GM23338 (cell line): ENCODE measurements at regions not wholly inside any gene's neighbourhood (a gene's known extent, or its start where the extent isn't known, plus 50 kb on each side); places are given as distances from the start of the nearest gene placed in this dataset.

ENCODE experiments used
- ATAC-seq: fragments of 200-7000 bp; cut with Tn5 transposase; 3 replicates; pipeline ENCODE4 v1.9.1; 2020
- DNase-seq: peaks from one replicate; pipeline ENCODE4 v3.0.0-alpha.2; 2015; ENCODE audit warnings: low spot score
- H2AFZ ChIP-seq: fragments of 200-600 bp; sonication (generic); 2 replicates; pipeline ENCODE4 v1.8.0; 2016; ENCODE audit warnings: antibody characterized with exemption, mild to moderate bottlenecking, moderate library complexity
- H3F3A ChIP-seq: fragments of 200-600 bp; sonication (generic); replicated peaks from 2 replicates; pipeline ENCODE4 v1.8.0; 2017; ENCODE audit warnings: antibody characterized with exemption, mixed run types, low read depth
- H3K27ac ChIP-seq: fragments of 200-600 bp; sonication (generic); 2 replicates; pipeline ENCODE4 v1.6.1; 2016; ENCODE audit warnings: low read depth
- H3K27me3 ChIP-seq: fragments of 200-600 bp; sonication (generic); 2 replicates; pipeline ENCODE4 v1.8.0; 2016; ENCODE audit warnings: mild to moderate bottlenecking, mixed run types, moderate library complexity; ENCODE audit not compliant: insufficient read depth
- H3K36me3 ChIP-seq: fragments of 200-600 bp; sonication (generic); 2 replicates; pipeline ENCODE4 v1.8.0; 2016; ENCODE audit warnings: mild to moderate bottlenecking; ENCODE audit not compliant: insufficient read depth
- H3K4me1 ChIP-seq: fragments of 200-600 bp; sonication (generic); 2 replicates; pipeline ENCODE4 v1.8.0; 2016; ENCODE audit warnings: mild to moderate bottlenecking, moderate library complexity; ENCODE audit not compliant: insufficient read depth
- H3K4me2 ChIP-seq: fragments of 200-600 bp; sonication (generic); 2 replicates; pipeline ENCODE4 v1.7.1; 2017; ENCODE audit warnings: mixed run types
- H3K4me3 ChIP-seq: fragments of 200-600 bp; sonication (generic); 2 replicates; pipeline ENCODE4 v1.6.1; 2016; ENCODE audit warnings: mixed run types
- H3K79me2 ChIP-seq: fragments of 200-600 bp; sonication (generic); replicated peaks from 2 replicates; pipeline ENCODE4 v1.8.0; 2017; ENCODE audit warnings: mild to moderate bottlenecking; ENCODE audit not compliant: insufficient read depth
- H3K9me2 ChIP-seq: fragments of 200-600 bp; sonication (generic); 2 replicates; pipeline ENCODE4 v1.8.0; 2017; ENCODE audit not compliant: insufficient read depth
- H4K20me1 ChIP-seq: fragments of 200-600 bp; sonication (generic); replicated peaks from 2 replicates; pipeline ENCODE4 v1.8.0; 2017; ENCODE audit warnings: mild to moderate bottlenecking; ENCODE audit not compliant: insufficient read depth
- H3K27ac Mint-ChIP-seq: 2 replicates; pipeline ENCODE4 v1.8.0; 2020; ENCODE audit warnings: inconsistent platforms, mild to moderate bottlenecking, moderate library complexity, mixed read lengths
- H3K27me3 Mint-ChIP-seq: 3 replicates; pipeline ENCODE4 v1.8.0; 2022; ENCODE audit warnings: low read depth, mild to moderate bottlenecking, moderate library complexity, mixed read lengths, inconsistent platforms; ENCODE audit not compliant: insufficient read depth, poor library complexity
- H3K36me3 Mint-ChIP-seq: 3 replicates; pipeline ENCODE4 v1.8.0; 2021; ENCODE audit warnings: low read depth, mild to moderate bottlenecking, inconsistent platforms, moderate library complexity, mixed read lengths
- H3K4me1 Mint-ChIP-seq: 3 replicates; pipeline ENCODE4 v1.8.0; 2020; ENCODE audit warnings: mild to moderate bottlenecking, inconsistent platforms, mixed read lengths
- H3K4me3 Mint-ChIP-seq: 3 replicates; pipeline ENCODE4 v1.8.0; 2021; ENCODE audit warnings: moderate library complexity, mild to moderate bottlenecking, inconsistent platforms, mixed read lengths
- H3K9me3 Mint-ChIP-seq: 3 replicates; pipeline ENCODE4 v1.8.0; 2020; ENCODE audit warnings: moderate library complexity, mild to moderate bottlenecking, inconsistent platforms, mixed read lengths
- EZH2 ChIP-seq: fragments of 200-600 bp; sonication (generic); IDR thresholded peaks from one replicate; pipeline ENCODE4 v1.8.0; 2017; ENCODE audit warnings: antibody characterized with exemption, mild to moderate bottlenecking, low read depth; ENCODE audit not compliant: unreplicated experiment
- EZH2phosphoT487 ChIP-seq: fragments of 200-600 bp; sonication (generic); IDR thresholded peaks from one replicate; pipeline ENCODE4 v1.8.1; 2018; ENCODE audit warnings: antibody characterized with exemption; ENCODE audit not compliant: unreplicated experiment
- STAT1 ChIP-seq: IDR thresholded peaks from one replicate; pipeline ENCODE4 v1.6.1; 2016; ENCODE audit warnings: antibody characterized with exemption; ENCODE audit not compliant: unreplicated experiment
- ZNF462 ChIP-seq: fragments of 250-450 bp; sonication (Bioruptor Pico); IDR thresholded peaks from 2 replicates; pipeline ENCODE4 v1.5.0; 2020; ENCODE audit warnings: mild to moderate bottlenecking, moderate library complexity

DNA sequence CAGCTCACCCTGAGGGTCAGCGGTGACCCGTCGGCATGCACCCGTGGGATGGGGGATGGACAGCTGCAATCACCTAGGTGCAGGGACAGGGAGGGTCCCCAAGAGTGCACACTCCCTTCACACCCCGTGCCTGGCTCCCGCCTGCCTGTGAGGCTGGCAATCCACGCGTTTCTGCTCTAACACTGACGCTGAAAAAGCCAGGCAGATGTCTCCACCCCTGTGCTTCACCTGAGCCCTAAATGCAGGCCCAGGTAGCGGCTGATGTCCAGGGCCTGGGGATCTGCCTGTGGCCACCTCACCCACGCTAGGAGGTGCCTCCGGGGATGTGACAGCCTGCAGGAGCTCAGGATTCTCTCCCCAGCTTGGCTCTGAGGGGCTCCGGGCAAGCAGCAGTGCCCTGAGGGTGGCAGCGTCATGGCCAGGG is 212.0 kb upstream of the SALL3 start (continued):
- TF ChIP-seq ZNF462 (CRISPR knock-in tag), result no peak

DNA sequence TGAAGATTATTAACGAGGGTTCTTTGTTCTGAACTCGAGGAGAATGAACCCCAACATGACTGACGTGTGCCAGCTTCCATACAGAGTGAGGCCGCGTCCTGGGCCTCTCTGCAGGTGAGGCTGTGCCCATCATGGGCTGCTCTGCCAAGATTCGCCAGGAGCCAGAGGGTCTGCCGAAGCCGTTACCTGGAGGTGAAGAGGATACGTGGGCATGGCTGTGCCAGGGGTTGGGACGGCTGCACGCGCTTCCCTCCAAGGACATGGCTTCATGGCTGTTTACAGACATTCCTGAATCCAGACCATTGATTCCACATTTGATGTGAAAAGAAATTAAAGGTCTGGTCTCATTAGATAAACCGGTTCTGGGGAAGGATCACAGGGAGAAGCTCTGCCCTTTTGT is 211.4 kb upstream of the SALL3 start:
- Histone ChIP-seq H3K4me2 (no peak overlapping the region), H3K9me2 (no peaks in the 10 kb centered on the region), H3K27me3 (no peaks in the 10 kb centered on the region), H3K4me1 (no peaks in the 10 kb centered on the region), H2AFZ (no peak overlapping the region), H3K36me3 (no peaks in the 10 kb centered on the region), H3K27ac (no peak overlapping the region), H3K79me2 (no peaks in the 10 kb centered on the region), H4K20me1 (no peaks in the 10 kb centered on the region), H3F3A (no peaks in the 10 kb centered on the region), H3K4me3 (no peak overlapping the region)
- Mint-ChIP-seq H3K9me3 (peaks cover 92% of the 10 kb centered on the region), H3K4me3 (no peak overlapping the region), H3K27me3 (peaks cover 17% of the 10 kb centered on the region), H3K4me1 (peaks cover 6% of the 10 kb centered on the region; the same call in 1 of the 3 replicates), H3K27ac (no peak overlapping the region), H3K36me3 (peaks cover 21% of the 10 kb centered on the region)
- ATAC-seq (no peak), DNase-seq (no peak)
- no peak for TF ChIP-seq EZH2

GRCh38 chr18:78768656-78769501 is 210.7 kb upstream of the SALL3 start:
- H3K4me1 ChIP-seq, result no peaks in the 10 kb centered on the region
- no peaks in the 10 kb centered on the region for H3K9me2 ChIP-seq
- Mint-ChIP-seq H3K4me3 (no peak overlapping the region), H3K36me3 (peaks cover 22% of the 10 kb centered on the region), H3K27ac (no peak overlapping the region), H3K4me1 (peaks cover 6% of the 10 kb centered on the region; the same call in 1 of the 3 replicates), H3K27me3 (peaks cover 17% of the 10 kb centered on the region), H3K9me3 (peaks cover 92% of the 10 kb centered on the region)
- no peak overlapping the region for H2AFZ ChIP-seq
- H3K79me2 ChIP-seq, result no peaks in the 10 kb centered on the region
- H4K20me1 ChIP-seq, result no peaks in the 10 kb centered on the region
- H3K27me3 ChIP-seq, result no peaks in the 10 kb centered on the region
- no peaks in the 10 kb centered on the region for H3F3A ChIP-seq
- H3K4me3 ChIP-seq, result no peak overlapping the region
- no peak for ATAC-seq
- no peak overlapping the region for H3K27ac ChIP-seq
- no peak for DNase-seq
- no peak overlapping the region for H3K4me2 ChIP-seq
- no peak for TF ChIP-seq EZH2phosphoT487
- TF ChIP-seq STAT1, result no peak
- no peaks in the 10 kb centered on the region for H3K36me3 ChIP-seq
